Activated CD4-positive, CD25-positive, alpha-beta regulatory T cell (primary cell): ENCODE measurements at regions not wholly inside any gene's neighbourhood (a gene's known extent, or its start where the extent isn't known, plus 50 kb on each side); places are given as distances from the start of the nearest gene placed in this dataset.

Experiments used
- DNase-seq, 4 experiments: peaks; one replicate each; lab custom pipeline; 2025; lab: John Stamatoyannopoulos, UW

DNA sequence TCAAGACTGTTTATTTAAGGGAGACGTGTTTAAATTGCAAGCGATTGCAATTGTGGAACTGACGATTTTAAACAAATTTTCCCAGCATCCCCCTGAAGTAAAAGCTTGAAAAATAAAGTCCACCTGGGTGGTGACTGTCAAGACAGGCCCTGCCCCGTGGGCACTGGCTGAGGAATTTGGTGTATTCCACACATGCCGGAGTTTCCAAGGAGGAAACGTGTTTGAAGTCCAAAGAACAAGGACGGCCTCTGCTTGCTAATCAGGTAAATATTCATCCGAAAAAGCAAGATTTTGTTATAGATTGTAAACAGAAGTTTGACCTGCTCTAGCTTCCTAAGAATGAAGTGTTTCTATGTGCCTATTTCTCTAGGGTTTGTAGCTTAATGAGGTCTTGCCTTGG, 505.1 kb downstream of the QKI start:
- no peak for DNase-seq

DNA sequence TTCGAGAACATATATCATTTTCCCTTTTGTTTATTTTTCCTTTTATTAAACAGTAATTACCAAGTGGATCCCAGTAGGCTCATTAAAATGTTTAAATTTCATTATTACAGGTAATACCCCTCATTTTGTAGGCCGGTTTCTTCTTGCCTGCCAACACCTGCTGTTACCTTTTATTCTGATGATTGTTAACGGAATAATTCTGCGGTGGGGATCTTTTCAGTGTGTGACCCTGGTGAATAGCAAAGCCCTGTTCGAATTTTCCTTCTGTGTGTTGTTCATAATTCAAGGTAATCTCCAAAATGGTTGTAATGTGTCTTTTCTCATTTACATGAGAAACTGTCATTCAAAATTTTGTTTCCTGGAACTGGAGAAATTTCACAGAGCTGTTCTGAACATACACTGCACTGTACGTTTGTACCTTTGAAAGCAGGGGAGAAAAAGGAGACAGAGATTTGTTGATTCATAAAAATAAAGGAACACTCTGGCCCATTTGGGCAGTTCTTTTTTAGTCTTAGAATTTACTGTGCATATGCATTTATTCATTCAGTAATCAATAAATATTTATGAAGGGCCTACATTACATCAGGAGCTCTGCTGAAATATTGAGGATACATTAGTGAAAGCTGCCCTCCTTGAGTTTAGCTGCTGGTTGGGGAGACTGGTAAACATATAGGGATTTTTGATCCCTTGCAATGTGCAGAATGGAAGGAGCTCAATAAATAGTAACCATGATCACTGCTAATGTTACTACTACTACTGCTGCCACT, 502.0 kb downstream of the QKI start:
- no peak for DNase-seq

DNA sequence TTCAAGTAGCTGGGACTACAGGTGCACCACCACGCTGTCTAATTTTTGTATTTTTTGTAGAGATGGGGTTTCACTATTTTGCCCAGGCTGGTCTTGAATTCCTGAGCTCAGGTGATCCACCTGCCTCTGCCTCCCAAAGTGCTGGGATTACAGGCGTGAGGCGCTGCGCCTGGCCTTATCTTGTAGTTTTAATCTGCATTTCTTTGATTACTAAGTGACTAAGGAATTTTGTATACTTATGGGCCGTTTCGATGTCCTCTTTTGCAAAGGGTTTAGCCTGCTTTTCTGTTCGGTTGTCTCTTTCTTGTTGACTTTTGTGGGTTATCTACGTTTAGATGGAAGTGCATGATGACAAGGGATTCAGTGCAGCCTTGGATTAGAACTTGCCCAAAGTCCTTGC, 500.6 kb downstream of the QKI start:
- DNase-seq = no peak

DNA sequence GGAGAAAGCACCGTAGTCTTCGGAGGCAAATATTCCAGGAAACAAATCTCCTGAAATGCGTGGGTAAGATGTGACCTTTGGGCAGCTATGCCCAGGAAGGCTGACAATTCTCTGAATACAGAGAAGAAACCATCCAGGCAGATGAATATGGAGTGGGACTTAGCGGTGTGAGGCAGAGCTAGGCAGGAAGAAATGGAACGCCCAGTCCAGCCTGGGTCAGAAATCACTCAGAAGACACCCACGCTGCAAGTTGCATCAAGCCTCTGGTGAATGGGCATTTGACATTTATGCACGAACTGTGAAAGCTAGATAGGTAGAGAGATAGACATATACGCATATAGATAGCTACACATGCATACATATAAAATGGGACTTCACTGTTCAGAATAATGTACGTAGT, 498.5 kb downstream of the QKI start:
- DNase-seq = no peak

DNA sequence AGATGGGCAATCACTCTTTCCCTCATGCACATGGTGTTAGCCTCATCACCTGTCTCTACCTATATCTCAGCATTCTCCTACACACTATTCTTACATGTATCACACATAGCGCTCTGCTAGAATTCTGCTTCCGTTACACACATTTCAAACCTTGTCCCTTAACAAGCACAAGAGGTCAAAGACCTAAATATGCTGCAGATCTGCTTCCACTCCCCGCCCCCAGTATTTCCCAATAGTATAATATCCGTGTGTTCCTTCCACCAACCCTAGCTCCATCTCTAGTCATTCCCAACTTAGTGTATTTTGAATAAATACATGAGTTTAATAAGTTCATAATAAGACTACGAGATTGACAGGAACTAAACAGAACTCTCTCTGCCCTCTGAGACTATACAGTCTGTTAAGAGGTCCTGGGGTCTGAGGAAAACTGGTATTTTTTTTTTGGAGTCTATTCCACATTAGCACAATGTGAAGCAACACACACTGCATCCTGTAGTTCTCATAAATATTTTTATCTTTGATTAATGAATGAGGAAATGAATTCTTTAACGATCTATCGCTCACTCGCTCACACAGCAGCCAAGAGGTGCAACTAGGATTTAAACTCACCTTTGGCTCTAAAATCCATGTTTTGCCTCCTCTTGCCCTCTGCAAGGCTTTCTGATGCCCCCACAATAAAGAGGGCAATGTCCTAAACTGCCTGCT, 491.6 kb downstream of the QKI start:
- no peak for DNase-seq

DNA sequence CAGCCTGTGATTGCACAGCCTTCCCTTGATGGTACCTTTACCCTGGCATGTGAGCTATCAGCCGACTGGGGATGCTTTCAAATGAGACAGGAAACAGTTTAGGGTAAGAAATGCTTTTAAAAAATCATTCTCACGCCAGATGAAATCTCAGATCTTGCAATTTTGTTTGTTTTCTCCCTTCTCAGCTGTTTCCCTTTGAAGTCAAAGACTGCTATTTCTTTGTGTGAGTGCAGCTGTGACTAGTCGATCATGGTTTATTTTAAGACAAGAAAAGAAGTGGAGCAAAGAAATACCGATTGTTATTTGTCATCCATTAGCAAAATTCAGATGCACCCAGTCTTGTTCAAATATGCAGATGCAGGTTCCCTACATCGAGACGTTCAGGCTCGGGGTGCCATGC, 489.7 kb downstream of the QKI start:
- DNase-seq = no peak

DNA sequence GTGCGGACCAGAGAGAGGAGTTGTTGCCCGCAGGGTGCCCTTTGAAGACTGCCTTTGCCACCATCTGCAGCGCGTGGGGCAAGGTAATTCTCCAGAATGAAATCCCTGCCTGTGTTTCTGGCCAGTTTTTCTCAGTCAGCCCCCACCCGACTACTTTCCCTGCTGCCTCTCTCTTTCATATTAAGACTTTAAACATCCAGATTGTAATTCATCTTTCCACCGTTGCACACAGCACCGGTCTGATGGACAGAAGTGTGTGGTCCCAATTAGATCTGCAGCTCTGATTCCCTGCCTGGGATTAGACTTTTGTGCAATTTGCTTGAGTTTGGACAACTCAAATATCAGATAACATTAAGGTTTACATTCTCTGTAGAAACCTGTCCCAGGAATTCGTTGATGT, 489.0 kb downstream of the QKI start:
- DNase-seq = no peak

DNA sequence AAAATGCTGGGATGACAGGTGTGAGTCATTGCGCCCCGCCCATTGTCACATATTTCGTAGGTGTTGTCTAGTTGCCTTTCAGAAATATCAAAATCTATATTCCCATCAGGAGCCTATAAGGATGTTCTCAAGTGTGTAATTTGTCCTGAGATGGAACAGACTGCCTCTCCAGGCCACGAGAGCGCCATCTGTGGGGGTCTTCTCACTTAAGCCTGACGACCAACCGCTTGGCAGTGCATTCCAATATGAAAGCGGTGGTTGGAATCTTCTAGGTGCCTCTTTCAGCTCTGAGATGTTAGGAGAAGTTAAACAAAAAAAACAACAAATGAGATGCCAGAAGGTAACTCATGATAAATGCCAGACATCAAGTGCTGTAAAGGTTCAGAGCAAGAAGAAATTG, 488.5 kb downstream of the QKI start:
- no peak for DNase-seq

DNA sequence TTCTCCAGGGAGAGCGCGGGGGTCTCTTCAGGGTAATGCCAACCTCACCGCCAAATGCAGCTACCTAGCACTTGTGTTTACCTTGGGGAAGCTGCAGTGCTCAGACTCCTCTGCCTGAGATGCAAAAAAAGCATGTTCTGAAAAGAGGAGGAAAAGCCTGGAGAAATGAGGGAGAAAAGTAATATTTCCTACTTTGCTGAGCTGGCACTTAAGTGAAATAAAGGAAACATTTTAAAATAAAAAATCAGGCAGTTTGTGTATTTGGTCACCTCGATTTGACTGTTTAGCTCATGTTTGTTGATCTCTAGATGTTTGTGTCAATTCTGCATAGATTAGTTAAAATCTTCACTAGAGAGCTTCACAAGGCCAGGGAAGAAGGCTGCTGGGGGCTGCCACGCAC, 487.2 kb downstream of the QKI start:
- DNase-seq = no peak

DNA sequence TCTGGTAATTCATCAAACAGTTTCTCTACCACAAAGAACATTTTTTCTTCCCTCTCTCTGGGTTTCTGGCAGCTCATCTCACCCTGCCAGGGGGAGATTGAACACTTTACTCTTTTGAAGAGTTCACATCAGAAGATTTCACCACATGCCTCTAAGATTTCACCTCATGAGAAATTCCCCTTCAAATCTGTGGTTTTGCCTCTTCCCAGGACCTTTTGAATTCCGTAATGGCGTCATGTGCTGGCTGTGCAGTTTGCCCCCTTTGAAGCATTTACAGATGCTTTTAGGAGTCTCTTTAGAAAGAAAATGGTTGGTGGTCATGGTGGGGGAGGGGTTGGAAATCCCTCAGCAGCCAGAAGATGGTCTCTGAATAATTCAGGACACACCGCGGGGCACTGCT, 486.1 kb downstream of the QKI start:
- no peak for DNase-seq

DNA sequence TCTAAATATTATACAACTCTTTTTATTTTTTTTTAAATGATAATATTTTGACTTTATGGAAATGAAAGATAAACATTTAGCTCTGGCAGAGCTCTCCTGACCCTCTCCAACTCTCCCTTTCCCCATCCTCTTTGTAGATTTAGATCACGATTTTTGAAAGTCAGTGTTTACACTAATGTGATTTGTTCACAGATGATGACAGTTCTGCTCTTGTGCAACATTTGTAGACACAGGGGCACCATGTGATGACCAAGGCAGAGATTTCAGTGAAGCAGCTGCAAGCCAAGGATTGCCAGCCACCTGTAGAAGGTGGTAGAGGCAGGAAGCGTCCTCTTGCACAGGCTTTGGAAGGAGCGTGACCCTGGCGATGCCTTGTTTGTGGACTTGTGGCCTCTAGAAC, 483.2 kb downstream of the QKI start:
- DNase-seq = no peak

DNA sequence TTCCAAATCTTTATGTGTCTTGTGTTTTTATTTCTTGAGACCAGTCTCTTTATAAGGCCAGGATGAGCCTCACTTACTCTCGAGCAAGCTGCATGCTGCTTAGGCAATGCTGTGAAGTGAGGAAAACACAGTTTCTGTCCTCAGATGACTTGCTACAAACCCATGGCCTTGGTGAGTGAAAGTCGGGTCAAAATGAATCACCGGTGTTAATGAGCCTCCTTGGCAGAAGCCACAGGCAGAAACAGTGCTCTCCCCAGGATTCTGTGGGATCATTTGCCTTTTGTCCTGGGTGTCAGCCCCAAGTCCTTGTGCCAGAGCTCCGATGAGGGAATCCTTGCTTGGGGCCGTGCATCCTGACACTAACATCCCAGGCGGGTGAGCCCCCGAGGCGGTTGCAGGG, 482.5 kb downstream of the QKI start:
- DNase-seq = no peak

DNA sequence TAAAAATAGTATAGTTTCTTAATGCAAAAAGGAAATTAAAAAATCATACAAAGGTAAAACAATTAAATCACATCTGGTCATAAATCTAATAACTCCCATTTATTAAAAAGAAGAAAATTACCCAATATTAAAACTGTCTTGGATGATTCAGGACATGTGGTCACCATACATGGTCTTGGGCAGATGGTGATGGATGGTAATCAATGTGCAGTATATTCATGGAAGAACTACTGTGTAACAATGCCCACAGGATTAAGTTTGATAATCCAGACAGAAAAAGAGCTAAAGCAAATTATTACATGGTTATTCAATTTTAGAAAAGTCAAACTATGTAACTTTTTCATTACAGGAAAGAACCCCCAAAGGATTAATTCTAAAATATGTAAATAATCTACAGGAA, 480.6 kb downstream of the QKI start:
- DNase-seq = no peak

DNA sequence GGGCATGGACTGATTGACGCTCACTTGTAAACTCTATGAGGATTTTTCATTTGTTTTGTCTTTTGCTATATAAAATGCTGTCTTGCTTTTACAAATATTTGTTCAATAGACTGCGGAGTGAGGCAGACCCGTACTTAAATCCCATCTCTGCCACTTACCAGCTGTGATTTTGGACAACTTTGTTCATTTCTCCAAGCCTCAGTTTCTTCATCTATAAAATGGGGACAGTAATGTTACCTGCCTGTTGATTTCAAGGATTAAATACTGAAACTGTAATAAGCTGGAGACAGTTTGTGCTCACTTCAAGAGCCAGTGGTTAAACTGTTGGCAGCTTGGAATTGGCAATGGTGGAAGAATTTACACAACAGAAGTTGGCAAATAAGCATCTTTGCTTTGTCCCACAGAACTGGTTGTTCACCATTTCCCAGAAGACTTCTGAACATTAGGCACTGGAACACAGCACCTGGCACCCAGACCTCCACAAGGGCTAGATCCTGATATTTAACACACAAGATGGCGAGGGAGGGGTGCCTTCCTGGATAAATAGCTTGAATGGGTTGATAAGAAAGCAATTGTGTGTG, 479.2 kb downstream of the QKI start:
- DNase-seq = no peak

DNA sequence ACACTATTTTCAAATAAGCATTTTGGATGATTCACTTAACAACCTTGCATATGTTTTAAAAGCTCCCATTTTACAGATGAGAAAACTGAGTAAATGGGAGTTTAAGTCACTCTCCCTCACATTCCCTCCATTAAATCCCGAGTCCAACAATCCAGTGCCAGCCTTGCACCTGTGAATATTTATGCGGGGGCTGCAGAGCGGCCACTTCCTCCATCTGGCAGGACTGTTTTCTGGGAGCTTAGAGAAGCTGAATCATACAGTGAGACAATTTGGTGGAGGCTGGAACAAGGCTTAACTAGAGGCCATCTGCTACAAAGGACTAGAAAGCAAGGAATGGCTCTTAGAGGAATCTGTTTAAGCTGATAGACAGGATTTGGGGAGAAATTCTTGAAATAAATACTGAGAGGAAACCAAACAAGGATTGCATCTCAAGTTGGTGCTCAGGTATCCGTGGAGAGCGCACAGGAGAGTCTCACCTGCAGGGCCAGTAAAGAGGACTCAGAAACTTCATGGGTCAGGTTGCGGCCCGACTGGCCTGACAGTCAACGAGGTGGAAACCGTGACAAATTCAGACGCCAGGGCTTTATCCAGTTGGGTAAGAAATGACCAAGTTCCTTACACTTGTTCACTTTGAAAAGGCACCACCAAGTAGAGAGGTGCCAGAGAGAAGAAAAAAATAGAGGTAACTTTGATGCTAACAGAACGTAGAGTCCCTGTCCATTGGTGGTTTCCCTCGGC, 478.5 kb downstream of the QKI start:
- no peak for DNase-seq

DNA sequence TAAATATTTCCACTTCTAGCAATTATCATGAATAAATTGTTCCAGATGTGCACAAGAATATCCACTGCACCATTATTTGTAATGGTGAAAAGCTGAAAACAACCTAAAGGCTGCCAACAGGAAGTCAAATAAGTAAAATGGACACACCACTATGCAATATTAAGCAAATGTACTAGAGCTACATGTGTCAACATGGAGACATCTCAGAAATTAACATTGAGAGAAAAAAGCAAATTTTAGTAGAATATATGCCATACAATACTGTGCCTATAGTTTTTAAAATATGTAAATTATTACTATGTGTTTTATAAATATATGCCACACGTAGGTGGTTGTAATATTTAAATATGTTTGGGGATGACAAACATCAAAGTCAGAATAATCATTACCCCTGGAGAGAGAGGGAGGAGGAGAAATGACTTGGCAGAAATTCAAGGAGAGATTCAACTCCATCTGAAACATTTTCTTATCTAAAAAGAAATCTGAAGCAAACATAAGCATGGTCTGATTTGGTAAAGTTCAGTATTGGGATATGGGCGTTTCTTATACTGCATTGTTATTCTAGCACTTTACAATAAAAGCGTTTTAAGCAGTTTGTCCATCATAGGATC, 475.5 kb downstream of the QKI start:
- no peak for DNase-seq

DNA sequence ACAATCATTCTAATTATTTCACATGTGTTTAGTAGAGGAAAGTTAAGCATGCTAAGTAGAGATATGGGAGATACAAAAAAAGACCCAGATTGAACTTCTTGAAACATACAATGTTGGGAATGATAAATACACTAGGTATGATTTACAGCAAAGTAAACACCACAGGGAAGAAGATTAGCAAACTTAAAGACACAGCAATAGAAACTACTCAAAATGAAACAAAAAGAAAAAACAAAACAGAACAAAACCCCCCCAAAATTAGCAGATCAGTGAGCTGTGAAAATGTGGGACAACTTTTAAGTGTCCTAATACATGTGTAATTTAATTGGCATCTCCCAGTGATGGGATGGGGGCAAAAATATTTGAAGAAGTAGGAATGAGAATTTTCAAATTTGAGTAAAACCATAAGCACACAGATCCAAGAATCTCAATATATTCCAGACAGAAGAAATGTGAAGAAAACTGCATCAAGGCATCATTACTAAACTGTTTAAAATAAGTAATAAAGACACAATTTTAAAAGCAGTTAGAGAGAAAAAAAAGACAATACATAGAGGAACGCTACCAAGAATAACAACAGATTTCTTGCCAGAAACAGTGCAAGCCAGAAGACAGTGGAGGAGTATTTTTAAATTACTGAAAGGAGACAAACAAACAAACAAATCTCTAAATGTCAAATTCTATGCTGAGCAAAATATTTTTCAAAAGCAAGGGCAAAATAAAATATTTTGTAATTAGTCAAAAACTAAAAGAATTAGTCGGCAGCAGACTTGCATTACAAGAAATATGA, 473.7 kb downstream of the QKI start:
- DNase-seq = no peak

DNA sequence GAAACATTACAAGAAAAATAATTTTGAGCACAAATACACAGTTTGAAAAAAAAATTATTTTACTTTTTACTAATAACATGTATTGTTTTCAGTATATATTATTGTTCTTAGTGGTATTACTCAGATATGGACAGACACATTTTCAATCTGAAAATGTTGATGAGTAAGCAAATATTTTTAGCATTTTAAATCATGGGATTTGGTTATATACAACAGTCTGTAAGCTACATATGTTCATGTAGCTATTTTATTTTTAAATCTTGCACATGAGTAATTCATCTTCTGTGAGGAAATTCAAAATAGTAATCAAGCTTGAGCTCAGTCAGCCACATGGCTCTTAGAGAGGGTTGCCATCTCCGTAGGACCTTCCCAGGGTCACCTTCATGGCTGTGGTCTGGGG, 471.9 kb downstream of the QKI start:
- DNase-seq = no peak

DNA sequence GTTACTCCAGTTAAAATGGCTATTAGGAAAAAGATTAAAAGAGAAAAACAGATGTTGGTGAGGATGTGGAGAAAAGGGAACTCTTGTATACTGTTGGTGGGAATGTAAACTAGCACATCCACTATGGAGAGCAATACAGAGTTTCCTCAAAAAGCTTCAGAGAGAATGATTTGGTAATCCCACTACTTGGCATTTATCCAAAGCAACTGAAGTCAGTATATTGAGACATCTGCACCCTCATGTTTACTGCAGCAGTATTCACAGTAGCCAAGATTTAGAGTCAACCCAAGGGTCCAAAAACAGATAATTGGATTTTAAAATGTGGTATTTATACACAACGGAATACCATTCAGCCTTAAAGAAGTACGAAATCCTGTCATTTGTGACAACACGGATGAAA, 469.5 kb downstream of the QKI start:
- no peak for DNase-seq

DNA sequence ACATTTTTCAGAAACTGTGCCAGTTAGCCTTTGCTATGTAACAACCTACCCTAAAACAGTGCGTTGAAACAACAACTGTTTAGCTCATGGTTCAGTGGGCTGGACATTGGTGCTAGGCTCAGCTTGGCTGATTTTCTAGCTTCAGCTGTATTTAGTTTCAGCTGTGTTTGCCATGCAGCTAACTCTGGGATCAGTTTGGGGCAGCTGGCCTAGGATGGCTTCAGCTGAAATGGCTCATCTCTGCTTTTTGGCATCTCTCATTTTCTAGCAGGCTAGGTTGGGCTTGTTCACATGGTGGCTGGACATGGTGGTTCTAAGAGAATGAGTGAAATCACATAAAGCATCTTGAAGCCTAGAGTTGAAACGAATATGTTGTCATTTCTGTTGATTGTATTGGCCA, 464.2 kb downstream of the QKI start:
- no peak for DNase-seq

DNA sequence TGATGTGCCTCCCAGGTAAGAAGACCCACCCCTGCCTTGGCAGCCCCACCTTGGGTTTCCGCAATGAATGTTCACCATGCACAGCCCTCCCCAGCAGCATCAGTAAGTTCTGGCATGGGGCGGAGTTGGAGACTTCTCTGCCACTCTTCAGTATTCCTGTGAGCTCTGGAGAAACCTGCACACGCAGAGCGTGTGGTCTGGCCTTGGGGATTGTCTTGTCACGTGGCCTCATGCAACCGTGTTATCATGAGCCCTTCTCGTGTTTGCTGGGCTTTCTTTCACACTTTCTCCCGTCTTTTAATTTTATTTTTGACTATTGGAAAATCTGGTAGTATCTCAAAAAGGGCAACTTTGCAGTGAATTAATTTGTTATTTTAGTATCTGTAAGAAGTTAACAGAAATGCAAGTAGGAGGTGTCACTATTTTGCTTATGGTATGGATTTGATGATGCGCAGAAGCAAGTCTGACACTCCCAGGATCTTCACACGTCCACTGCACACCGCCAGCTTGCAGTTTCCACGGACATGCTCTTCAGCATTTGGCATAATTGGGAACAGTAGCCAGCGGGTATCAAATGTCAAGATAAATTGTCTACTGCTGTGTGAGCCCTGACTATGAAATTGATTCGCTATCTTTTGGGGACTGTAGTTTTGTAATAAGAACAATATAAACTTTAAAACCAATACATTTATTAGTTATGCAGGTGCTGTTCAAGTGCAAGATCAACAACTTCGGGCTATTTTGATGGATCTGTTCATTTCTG, 463.5 kb downstream of the QKI start:
- no peak for DNase-seq
